ENCODE measurements at regions not wholly inside any gene's neighbourhood (a gene's known extent, or its start where the extent isn't known, plus 50 kb on each side); places are given as distances from the start of the nearest gene placed in this dataset.

DNA sequence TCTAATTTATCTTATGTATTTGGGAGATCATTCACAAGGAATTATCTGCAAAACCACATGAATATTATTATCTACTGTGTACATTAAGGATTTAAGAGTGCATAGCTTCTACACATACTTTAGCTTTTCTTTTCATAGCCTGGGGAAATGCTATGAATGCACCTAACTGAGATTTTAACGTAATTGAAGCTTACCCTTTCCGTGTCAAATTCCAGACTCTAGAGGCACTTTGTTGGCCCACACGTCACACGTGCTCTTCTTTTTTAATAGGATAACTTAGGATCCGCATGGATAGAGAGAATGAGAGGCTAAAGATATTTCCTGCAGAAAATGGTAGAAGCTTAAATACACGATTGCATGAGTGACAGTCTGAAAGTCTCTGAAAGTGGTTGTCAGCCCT lies 481.1 kb downstream of the PCNX1 start:
- intact Hi-C loops (cut with micrococcal nuclease), result no loop called here
- Histone ChIP-seq H2AFZ (ENCODE audit: low read depth, low read length) (no peak overlapping the region), H3K4me2 (ENCODE audit: insufficient read depth, low read length) (no peak overlapping the region), H3K9me1 (ENCODE audit: control insufficient read depth, insufficient read depth, low read length) (no peaks in the 10 kb centered on the region), H3K36me3 (ENCODE audit: control insufficient read depth, insufficient read depth, low read length) (no peaks in the 10 kb centered on the region), H3K27me3 (ENCODE audit: control insufficient read depth in 2 of 2, insufficient read depth in 2 of 2, low read length in 2 of 2) (no peaks in the 10 kb centered on the region), H3K4me1 (replicated peaks in 1 of 2; ENCODE audit: control insufficient read depth in 2 of 2, insufficient read depth in 2 of 2, low read length in 2 of 2) (peaks cover 2 to 11% of the 10 kb centered on the region in 2 experiments; a peak in 3 of 5 replicates), H3K79me2 (ENCODE audit: control insufficient read depth, insufficient read depth, low read length) (no peaks in the 10 kb centered on the region), H4K20me1 (replicated peaks; ENCODE audit: control insufficient read depth, insufficient read depth, low read length) (no peaks in the 10 kb centered on the region), H3K27ac (ENCODE audit: extremely low read depth, low read depth, low read length) (no peak overlapping the region), H3K9ac (ENCODE audit: insufficient read depth in 1 of 2, low read depth in 2 of 2, low read length in 2 of 2) (no peak overlapping the region), H3K4me3 (no peak overlapping the region), H3K9me3 (replicated peaks; ENCODE audit: control insufficient read depth, insufficient read depth, low read depth, low read length) (no peaks in the 10 kb centered on the region)
- in situ Hi-C loops (cut with MboI), result no loop called here
- CTCF ChIA-PET (ENCODE audit: low intra/inter-chr PET ratio), result no interaction called here
- POLR2A ChIA-PET, result no interaction called here
- no TSS peak for BruUV-seq (replicated peaks)
- DNase-seq (ENCODE audit: extremely low read depth in 1 of 4, low spot score in 3 of 4) (no peak), ATAC-seq (no peak), FAIRE-seq (no peak)
- 75% methylated on average over 6 of the region's 6 CpGs for WGBS (ENCODE audit: insufficient coverage, low coverage, missing lambda C conversion rate)
- TF ChIP-seq, protein P1, sequence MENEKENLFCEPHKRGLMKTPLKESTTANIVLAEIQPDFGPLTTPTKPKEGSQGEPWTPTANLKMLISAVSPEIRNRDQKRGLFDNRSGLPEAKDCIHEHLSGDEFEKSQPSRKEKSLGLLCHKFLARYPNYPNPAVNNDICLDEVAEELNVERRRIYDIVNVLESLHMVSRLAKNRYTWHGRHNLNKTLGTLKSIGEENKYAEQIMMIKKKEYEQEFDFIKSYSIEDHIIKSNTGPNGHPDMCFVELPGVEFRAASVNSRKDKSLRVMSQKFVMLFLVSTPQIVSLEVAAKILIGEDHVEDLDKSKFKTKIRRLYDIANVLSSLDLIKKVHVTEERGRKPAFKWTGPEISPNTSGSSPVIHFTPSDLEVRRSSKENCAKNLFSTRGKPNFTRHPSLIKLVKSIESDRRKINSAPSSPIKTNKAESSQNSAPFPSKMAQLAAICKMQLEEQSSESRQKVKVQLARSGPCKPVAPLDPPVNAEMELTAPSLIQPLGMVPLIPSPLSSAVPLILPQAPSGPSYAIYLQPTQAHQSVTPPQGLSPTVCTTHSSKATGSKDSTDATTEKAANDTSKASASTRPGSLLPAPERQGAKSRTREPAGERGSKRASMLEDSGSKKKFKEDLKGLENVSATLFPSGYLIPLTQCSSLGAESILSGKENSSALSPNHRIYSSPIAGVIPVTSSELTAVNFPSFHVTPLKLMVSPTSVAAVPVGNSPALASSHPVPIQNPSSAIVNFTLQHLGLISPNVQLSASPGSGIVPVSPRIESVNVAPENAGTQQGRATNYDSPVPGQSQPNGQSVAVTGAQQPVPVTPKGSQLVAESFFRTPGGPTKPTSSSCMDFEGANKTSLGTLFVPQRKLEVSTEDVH (IDR thresholded peaks at IDR 0.05; ENCODE audit: low read depth, partially characterized antibody), result no peak
- TF ChIP-seq CCAR2 (IDR thresholded peaks at IDR 0.05; ENCODE audit: low read depth, low read length), result no peak
- TF ChIP-seq E2F3 (CRISPR knock-in tag; IDR thresholded peaks at IDR 0.05), result no peak
- no peak for TF ChIP-seq TCFL5 (CRISPR knock-in tag; conservative IDR thresholded peaks at IDR 0.05)
- TF ChIP-seq, protein P2, sequence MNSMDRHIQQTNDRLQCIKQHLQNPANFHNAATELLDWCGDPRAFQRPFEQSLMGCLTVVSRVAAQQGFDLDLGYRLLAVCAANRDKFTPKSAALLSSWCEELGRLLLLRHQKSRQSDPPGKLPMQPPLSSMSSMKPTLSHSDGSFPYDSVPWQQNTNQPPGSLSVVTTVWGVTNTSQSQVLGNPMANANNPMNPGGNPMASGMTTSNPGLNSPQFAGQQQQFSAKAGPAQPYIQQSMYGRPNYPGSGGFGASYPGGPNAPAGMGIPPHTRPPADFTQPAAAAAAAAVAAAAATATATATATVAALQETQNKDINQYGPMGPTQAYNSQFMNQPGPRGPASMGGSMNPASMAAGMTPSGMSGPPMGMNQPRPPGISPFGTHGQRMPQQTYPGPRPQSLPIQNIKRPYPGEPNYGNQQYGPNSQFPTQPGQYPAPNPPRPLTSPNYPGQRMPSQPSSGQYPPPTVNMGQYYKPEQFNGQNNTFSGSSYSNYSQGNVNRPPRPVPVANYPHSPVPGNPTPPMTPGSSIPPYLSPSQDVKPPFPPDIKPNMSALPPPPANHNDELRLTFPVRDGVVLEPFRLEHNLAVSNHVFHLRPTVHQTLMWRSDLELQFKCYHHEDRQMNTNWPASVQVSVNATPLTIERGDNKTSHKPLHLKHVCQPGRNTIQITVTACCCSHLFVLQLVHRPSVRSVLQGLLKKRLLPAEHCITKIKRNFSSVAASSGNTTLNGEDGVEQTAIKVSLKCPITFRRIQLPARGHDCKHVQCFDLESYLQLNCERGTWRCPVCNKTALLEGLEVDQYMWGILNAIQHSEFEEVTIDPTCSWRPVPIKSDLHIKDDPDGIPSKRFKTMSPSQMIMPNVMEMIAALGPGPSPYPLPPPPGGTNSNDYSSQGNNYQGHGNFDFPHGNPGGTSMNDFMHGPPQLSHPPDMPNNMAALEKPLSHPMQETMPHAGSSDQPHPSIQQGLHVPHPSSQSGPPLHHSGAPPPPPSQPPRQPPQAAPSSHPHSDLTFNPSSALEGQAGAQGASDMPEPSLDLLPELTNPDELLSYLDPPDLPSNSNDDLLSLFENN (IDR thresholded peaks at IDR 0.05; ENCODE audit: low read depth in 2 of 2, low read length in 2 of 2), result no peak
- TF ChIP-seq TAL1 (IDR thresholded peaks at IDR 0.05), result no peak
- no peak for TF ChIP-seq NFE2L1 (tag; IDR thresholded peaks at IDR 0.05; ENCODE audit: borderline replicate concordance, low read depth)
- TF ChIP-seq, protein P3, sequence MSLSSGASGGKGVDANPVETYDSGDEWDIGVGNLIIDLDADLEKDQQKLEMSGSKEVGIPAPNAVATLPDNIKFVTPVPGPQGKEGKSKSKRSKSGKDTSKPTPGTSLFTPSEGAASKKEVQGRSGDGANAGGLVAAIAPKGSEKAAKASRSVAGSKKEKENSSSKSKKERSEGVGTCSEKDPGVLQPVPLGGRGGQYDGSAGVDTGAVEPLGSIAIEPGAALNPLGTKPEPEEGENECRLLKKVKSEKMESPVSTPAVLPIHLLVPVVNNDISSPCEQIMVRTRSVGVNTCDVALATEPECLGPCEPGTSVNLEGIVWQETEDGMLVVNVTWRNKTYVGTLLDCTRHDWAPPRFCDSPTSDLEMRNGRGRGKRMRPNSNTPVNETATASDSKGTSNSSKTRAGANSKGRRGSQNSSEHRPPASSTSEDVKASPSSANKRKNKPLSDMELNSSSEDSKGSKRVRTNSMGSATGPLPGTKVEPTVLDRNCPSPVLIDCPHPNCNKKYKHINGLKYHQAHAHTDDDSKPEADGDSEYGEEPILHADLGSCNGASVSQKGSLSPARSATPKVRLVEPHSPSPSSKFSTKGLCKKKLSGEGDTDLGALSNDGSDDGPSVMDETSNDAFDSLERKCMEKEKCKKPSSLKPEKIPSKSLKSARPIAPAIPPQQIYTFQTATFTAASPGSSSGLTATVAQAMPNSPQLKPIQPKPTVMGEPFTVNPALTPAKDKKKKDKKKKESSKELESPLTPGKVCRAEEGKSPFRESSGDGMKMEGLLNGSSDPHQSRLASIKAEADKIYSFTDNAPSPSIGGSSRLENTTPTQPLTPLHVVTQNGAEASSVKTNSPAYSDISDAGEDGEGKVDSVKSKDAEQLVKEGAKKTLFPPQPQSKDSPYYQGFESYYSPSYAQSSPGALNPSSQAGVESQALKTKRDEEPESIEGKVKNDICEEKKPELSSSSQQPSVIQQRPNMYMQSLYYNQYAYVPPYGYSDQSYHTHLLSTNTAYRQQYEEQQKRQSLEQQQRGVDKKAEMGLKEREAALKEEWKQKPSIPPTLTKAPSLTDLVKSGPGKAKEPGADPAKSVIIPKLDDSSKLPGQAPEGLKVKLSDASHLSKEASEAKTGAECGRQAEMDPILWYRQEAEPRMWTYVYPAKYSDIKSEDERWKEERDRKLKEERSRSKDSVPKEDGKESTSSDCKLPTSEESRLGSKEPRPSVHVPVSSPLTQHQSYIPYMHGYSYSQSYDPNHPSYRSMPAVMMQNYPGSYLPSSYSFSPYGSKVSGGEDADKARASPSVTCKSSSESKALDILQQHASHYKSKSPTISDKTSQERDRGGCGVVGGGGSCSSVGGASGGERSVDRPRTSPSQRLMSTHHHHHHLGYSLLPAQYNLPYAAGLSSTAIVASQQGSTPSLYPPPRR (CRISPR knock-in tag; IDR thresholded peaks at IDR 0.05; ENCODE audit: borderline replicate concordance), result no peak
- no peak for TF ChIP-seq FOXJ3 (CRISPR knock-in tag; IDR thresholded peaks at IDR 0.05)
- no peak for TF ChIP-seq CBX1 (IDR thresholded peaks at IDR 0.05; ENCODE audit: low read depth)
- no peak for TF ChIP-seq ZNF133 (CRISPR knock-in tag; IDR thresholded peaks at IDR 0.05)
- TF ChIP-seq ZNF445 (CRISPR knock-in tag; IDR thresholded peaks at IDR 0.05; ENCODE audit: low read depth), result no peak
- TF ChIP-seq MEIS2 (IDR thresholded peaks at IDR 0.05; ENCODE audit: partially characterized antibody), result no peak

Measured in K562 (cell line).